Liver (tissue), 3 donors: ENCODE measurements at regions not wholly inside any gene's neighbourhood (a gene's known extent, or its start where the extent isn't known, plus 50 kb on each side); places are given as distances from the start of the nearest gene placed in this dataset.

Experiments
- CTCF ChIP-seq: fragments of 150-350 bp; IDR thresholded peaks from 2 replicates; pipeline ENCODE4 v1.5.1; 2017; ENCODE audit warnings: improper control_type of control experiment, low read depth, low read length; ENCODE audit not compliant: missing input control
- RAD21 ChIP-seq, 2 donors: IDR thresholded peaks; 2 replicates each; pipeline ENCODE4 v1.6.1; 2016; ENCODE audit warnings: antibody characterized with exemption in 2 of 2, mild to moderate bottlenecking in 2 of 2
- donor health status: healthy.
- donor health status: healthy.

GRCh38 chr6:168247443-168248147 is 72.0 kb downstream of the DACT2 start:
- TF ChIP-seq CTCF = no peak
- TF ChIP-seq RAD21 (IDR thresholded peaks at IDR 0.05) = peak; percentile 37 to 60
